Lower leg skin (tissue), 4 donors: ENCODE measurements at regions not wholly inside any gene's neighbourhood (a gene's known extent, or its start where the extent isn't known, plus 50 kb on each side); places are given as distances from the start of the nearest gene placed in this dataset.

Experiments
- DNase-seq, 2 donors: peaks; one replicate each; pipeline ENCODE4 v3.0.0-alpha.2; 2019; ENCODE audit warnings: low spot score in 2 of 2
- H3K4me3 ChIP-seq: fragments of 200-600 bp; sonication (generic); 2 replicates; pipeline ENCODE4 v1.5.1; 2017; ENCODE audit warnings: mild to moderate bottlenecking, low read depth; ENCODE audit not compliant: poor library complexity, severe bottlenecking
- POLR2A ChIP-seq, 2 donors: fragments of 450-650 bp; IDR thresholded peaks; one replicate each; pipeline ENCODE4 v1.6.1; 2016 to 2017; ENCODE audit warnings: antibody characterized with exemption in 2 of 2, mild to moderate bottlenecking in 1 of 2, moderate library complexity in 1 of 2
- whole genome bisulfite sequencing, 2 donors: methylation state at CpG; one replicate each; pipeline ENCODE4 v1.1.5; 2018; 5-methylcytosine and 5-hydroxymethylcytosine counted together
- intact Hi-C: fragments of 100-400 bp; cut with DNase I; formaldehyde crosslinking; loops from one replicate; pipeline ENCODE4 v1.15.0; 2023; ENCODE audit warnings: low total_unique reads
- TF ChIP-seq, protein P1 (sequence below), 3 donors: fragments of 450-650 bp; IDR thresholded peaks; one replicate each; pipeline ENCODE4 v1.5.1; 2016; ENCODE audit warnings: antibody characterized with exemption in 3 of 3, mild to moderate bottlenecking in 3 of 3, moderate library complexity in 2 of 3

DNA sequence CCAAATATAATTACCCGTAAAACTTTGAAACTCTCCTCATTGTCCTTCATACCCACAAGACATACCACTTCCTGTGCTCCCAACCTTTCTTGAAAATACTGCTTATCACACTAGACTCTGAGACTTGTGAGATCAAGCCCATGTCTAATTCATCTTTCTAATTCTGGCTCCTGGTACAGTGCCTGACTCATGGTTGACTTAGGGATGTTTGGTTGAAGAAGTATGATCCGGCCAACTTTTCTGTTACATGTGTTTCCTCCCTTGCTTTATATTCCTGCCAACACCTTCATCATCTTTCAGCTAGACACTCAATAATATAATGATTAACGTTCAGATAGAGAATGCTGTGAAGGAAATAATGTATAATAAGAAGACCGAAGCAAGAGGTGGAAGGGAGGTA lies 58.2 kb downstream of the MEX3B start:
- intact Hi-C loops = no loop called here
- H3K4me3 ChIP-seq = no peak overlapping the region
- TF ChIP-seq, protein P1, sequence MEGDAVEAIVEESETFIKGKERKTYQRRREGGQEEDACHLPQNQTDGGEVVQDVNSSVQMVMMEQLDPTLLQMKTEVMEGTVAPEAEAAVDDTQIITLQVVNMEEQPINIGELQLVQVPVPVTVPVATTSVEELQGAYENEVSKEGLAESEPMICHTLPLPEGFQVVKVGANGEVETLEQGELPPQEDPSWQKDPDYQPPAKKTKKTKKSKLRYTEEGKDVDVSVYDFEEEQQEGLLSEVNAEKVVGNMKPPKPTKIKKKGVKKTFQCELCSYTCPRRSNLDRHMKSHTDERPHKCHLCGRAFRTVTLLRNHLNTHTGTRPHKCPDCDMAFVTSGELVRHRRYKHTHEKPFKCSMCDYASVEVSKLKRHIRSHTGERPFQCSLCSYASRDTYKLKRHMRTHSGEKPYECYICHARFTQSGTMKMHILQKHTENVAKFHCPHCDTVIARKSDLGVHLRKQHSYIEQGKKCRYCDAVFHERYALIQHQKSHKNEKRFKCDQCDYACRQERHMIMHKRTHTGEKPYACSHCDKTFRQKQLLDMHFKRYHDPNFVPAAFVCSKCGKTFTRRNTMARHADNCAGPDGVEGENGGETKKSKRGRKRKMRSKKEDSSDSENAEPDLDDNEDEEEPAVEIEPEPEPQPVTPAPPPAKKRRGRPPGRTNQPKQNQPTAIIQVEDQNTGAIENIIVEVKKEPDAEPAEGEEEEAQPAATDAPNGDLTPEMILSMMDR (IDR thresholded peaks at IDR 0.05) = no peak
- TF ChIP-seq POLR2A (IDR thresholded peaks at IDR 0.05) = no peak
- 72 to 82% methylated on average over 4 of the region's 4 CpGs for WGBS, 2 donors
- DNase-seq = no peak

DNA sequence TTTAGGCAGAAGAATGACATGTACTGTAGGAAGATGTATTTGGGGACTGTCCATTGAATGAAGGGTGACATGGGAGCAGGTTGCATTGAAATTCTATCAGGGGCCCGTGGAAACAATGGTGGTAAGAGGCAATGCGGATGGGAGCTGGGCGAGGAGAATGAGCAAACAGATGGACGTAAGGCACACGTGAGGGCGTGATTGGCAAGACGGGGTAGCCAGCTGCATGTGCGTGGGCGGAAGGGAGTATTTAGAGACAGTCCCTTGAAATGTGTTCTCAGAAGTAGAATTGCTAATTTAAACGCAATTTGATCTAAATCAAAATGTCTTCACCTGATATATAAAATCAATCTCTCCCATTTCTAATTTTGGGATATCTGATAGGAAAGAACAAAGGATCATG lies 62.3 kb downstream of the MEX3B start:
- H3K4me3 ChIP-seq = no peak overlapping the region
- WGBS, 2 donors = 94% methylated on average over 10 of the region's 10 CpGs
- TF ChIP-seq, protein P1 (IDR thresholded peaks at IDR 0.05) = no peak
- TF ChIP-seq POLR2A (IDR thresholded peaks at IDR 0.05) = no peak
- no peak for DNase-seq
- intact Hi-C loops = no loop called here

DNA sequence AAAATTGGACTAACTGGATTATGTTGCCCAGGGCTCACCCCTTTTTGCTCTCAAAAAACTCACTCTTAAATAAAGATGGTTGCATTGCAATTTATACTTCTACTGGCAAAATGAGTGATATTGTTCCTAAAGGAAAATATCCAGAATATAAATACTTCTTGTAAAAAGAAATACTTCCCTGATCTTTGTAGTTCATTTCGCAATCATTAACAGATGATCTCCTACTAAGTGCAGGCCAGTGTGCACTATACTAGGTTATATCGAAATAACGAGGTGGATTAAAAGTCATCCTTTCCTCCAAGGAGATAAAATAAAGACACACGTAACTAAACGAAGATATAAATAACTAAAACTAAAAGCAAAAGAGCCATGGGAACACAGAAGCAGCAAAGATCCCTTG lies 63.0 kb downstream of the MEX3B start:
- no peak overlapping the region for H3K4me3 ChIP-seq
- TF ChIP-seq, protein P1 (IDR thresholded peaks at IDR 0.05) = no peak
- DNase-seq = no peak
- 92 to 96% methylated on average over 5 of the region's 5 CpGs for WGBS, 2 donors
- intact Hi-C loops = no loop called here

DNA sequence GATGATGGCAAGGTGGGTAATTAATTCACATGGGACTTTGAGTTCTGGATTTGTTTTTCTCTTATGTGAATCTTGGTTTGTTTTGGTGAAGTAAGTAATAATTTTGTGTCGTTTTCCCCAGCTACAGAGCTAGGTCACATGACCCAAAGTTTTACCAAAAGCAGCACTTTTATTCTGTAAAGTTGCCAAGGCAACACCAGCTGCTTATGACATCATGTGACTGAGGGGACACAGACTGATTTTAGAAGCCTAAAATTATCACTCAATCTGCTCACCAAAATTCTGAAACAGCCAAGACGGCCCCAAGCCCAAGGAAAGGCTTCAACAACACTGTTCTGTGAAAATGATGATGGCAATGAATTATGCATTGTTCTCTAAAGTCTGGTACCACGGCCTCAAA lies 63.9 kb downstream of the MEX3B start:
- 26 to 38% methylated on average over 3 of the region's 3 CpGs for WGBS, 2 donors
- H3K4me3 ChIP-seq = no peak overlapping the region
- DNase-seq = no peak
- intact Hi-C loops = no loop called here
- TF ChIP-seq, protein P1 (IDR thresholded peaks at IDR 0.05) = no peak
- no peak for TF ChIP-seq POLR2A (IDR thresholded peaks at IDR 0.05)

DNA sequence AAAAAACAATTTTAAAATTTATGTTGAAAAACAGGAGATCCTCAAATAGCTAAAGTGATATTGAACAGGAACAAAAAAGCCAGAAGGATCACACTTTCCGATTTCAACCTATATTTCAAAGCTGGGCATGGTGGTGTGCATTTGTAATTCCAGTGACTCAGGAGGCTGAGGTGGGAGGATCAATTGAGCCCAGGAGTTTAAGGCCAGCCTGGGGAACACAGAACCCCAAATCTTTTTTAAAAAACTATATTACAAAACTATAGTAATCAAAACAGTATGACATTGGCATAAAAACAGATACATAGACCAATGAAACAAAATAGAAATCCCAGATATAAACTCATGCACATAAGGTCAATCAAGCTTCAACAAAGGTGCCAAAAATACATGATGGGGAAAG lies 68.4 kb downstream of the MEX3B start:
- 92 to 96% methylated on average over 1 of the region's 1 CpG for WGBS, 2 donors
- TF ChIP-seq, protein P1 (IDR thresholded peaks at IDR 0.05) = no peak
- TF ChIP-seq POLR2A (IDR thresholded peaks at IDR 0.05) = no peak
- intact Hi-C loops = no loop called here
- DNase-seq = no peak
- H3K4me3 ChIP-seq = no peak overlapping the region

DNA sequence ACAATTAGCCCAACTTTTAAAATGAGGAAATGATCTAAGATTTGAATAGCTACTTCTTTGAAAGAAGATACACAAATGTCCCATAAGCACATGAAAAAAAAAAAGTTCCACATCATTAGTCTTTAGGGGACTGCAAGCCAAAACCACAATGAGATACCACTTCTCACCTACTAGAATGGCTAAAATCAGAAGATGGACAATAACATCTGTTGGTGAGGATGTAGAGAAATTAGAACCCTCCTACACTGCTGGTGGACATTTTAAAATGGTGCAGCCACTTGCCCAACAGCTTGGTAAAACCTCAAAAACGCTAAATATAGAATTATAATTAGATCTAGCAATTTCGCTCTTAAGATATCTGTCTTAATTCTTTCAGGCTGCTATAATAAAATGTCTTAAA lies 77.1 kb downstream of the MEX3B start:
- WGBS, 2 donors = 76 to 84% methylated on average over 2 of the region's 2 CpGs
- intact Hi-C loops = no loop called here
- TF ChIP-seq POLR2A (IDR thresholded peaks at IDR 0.05) = no peak
- TF ChIP-seq, protein P1 (IDR thresholded peaks at IDR 0.05) = no peak
- H3K4me3 ChIP-seq = no peak overlapping the region
- DNase-seq = no peak
